ENCODE measurements at regions not wholly inside any gene's neighbourhood (a gene's known extent, or its start where the extent isn't known, plus 50 kb on each side); places are given as distances from the start of the nearest gene placed in this dataset.
"Not testable (repeated sequence)": the region's sequence is repeated elsewhere in the genome, so short reads cannot be mapped to it uniquely, and the experiment has no call there.

DNA sequence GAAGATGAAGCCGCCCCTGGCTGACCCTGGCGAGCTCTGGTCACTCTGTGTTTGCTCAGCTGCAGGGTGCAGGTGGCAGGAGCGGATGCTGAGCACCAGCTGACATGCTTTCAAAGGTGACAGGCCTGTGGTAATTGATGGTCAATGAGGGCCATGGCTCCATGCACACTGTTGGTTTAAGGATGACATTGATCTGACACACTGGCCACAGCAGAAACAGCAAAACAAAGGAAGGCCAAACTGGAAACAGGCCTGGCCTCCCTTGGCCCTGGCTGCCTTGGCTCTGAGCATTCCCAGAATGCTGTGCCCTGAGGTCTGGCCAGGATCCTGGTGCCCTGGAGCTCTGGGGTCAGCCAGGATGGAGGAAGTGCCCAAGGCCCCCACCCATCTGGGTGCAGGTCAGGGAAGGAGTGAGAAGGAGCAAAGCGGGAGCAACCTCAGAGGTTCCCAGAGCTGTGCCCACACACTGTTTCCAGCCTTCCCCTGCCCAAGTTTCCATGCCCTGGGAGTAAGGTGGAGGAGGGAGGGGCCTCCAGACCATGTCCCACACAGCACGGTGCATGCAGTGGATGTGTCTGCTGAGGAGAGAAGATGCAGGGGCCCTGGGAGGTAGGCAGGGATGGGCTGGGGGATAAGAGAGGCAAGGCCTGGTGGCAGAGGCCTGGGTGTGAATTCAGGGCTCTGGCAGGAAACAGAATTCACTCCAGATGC is 302.2 kb downstream of the RPS24 start:
- DNase-seq (ENCODE audit: extremely low read depth, low read depth, low spot score): no peak

DNA sequence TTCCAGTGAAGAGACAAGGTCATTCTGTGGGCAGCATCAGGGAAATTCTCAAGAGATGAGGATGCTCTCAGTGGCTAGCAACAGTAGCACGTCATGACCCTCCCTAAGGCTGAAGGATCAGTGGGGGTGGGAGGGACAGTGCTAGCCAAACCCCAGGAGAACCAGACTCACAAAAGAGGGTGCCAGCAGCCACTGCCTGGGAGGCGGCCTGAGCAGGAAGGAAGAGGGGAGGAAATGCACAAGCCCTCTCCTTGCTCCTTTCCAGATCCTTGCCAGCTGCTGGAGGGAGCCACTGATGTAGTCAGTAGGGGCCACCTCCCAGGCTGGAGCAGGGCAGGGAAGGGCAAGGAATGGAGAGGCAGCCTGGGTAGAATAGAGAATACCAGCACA is 302.7 kb downstream of the RPS24 start:
- DNase-seq (ENCODE audit: extremely low read depth, low read depth, low spot score): no peak

DNA sequence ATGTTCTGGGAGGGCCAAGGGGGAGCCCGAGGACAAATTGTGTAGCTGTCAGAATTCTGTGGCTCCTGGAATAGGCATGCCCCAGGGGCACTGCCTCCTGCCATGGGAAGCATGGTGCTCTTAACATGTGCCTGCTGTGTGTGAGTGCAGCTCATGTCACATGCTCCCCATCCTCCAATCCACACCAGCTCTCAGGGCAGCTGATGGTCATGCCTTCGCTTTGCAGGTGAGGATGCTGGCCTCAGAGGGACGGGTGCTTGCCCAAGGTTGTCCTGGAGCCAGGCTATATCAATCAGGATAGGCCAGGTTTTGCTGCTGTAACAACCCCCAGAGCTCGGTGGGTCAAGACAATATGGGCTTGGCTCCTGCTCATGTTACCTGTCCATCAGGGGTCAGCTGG is 303.4 kb downstream of the RPS24 start:
- DNase-seq (ENCODE audit: extremely low read depth, low read depth, low spot score): no peak

DNA sequence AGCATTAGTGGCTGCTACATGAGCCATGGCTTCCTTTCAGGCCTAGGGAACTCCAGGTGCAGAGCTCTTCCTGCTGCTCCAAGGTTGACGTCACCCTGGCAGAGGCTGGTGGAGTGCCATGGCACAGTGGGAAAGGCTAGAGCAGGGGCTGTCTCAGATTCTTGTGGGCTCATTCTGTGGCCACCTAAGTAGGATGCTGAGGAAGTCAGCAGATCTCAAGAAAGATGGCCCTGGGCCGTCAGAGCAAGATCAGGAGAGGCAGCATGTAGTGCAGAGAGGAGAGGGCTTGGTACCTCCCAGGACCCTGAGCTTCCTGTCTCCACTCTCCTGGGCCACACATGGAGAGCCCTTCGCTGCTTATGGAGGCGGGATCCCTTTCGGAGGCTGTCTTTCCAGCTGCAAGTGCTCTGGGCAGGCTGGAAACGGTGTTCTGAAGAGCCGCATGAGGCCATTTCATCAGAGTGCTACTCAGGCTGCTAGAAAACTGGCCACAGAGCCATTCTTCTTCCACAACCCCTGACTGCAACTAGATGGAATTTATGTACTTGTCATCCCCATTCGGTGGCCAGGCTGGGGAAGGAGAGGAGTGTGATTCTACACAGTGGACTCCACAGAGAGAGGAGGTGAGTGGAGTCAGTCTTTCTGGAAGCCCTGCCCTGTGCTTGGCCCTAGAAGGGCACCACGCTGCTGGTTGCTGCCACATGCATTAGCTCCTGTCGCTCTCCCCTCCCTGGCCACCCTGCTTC is 304.2 kb downstream of the RPS24 start:
- no peak for DNase-seq (ENCODE audit: extremely low read depth, low read depth, low spot score)

DNA sequence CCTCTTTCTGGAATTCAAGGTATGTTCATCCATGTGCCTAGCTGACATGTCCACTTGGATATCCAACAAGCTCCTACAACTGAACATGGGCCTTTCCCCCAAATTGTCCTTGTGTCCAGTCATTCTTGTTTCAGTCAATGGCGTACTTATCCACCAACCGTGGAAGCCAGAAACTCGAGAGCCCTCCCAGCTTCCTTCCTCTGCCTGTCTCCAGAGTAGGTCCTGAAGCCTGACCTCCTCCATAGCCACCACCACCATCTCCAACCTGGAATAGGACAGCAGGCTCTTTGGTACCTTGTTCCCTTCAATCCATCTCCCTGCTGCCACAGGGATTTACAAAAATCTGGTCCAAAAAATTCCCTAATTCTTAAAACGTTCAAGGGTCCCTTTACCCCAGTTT is 305.1 kb downstream of the RPS24 start:
- DNase-seq (ENCODE audit: extremely low read depth, low read depth, low spot score): no peak

DNA sequence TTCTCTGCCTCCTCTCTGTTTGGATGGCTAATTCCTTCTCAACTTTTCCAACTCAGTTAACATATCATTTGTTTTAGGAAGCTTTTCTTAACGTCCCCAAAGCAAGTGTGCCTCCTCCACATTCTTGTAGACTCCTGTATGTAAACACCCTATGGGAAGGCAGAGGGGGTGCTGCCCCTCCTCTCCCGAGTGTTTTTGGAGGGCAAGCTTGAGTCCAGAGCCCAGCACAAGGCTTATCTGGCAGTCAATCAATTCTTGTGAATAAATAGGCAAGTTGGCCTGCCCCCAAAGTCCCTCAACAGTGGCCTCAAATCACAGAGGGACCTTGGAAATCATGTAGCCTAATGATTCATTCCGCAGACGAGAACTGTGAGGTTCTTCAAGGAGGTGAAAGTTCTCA is 305.6 kb downstream of the RPS24 start:
- DNase-seq (ENCODE audit: extremely low read depth, low read depth, low spot score): no peak

DNA sequence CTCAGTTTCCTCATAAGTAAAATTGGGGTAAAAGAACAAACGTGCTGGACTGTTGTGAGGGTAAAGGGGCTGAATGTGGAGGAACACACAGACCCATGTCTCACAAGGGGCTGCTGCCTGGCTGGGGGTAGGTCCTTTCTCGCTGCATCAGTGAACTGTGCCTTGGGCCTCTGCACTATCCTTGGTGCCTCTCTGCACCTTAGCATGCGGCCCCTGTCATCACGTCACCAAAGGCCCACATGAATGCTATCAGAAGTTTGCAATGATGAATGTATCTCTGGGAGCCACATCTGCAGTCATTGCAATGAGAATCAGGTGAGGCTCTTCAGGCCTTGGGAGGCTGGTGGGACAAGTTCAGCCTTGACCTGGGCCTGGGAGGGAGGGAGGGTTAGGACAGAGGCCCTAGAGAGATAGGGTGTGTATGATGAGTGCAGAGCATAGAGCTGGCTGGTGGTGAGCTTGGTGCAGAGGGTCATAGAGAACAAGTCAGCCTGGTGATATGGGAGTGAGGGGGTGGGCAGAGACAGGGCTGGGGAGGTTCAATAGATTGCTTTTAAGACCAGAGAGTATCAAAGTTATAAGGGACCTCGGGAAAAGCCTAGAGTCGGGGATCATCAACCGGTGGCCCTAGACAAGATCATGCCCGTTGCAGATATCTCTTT is 308.4 kb downstream of the RPS24 start:
- no peak for DNase-seq (ENCODE audit: extremely low read depth, low read depth, low spot score)

DNA sequence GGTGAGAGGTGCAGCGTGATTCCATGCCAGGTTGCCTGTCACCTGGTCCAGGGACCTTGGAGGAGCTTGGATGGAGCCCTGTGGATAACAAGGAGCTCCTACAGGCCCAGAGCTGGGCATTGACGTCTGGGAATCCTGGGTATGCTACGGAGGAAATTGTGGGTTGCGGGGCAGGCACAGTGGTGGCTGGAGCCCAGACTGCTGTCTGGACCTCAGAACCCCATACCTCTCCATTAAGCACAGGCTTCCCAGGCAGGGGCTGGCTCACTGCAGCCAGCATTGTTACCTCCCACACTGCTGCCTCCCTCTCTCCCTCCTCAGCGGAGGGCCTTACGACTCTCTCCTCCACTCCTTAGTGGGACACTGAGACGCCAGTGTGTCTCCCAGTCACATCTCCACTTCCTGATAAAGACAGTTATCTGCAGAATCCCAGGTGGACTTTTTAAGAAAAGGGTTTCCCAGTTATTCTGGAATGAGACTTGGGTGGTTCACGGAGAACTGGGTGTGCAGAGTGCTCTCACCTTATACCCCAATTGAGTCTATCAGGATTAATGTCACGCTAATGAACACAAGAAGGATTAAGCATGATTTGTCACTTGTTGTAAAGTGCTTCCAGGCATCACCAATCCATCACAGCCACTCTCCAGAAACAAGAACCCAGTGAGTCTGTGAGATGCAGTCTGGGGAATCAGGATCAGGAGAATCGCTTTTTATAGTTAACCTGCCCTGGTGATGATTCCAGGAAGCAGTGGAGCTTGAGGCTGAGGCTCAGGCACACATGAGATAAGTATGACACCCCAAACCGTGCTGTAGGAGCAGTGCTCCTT is 309.4 kb downstream of the RPS24 start:
- no peak for DNase-seq (ENCODE audit: extremely low read depth, low read depth, low spot score)

DNA sequence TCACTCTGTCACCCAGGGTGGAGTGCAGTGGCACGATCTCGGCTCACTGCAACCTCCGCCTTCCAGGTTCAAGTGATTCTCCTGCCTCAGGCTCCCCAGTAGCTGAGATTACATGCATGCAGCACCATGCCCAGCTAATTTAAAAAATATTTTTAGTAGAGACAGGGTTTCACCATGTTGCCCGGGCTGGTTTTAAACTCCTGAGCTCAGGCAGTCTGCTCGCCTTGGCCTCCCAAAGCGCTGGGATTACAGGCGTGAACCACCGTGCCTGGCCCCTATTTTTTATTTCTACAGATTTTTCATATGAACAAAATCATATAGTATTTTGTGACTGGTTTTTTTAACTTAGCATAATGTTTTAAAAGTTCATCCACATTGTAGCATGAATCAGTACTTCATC is 310.6 kb downstream of the RPS24 start:
- DNase-seq (ENCODE audit: extremely low read depth, low read depth, low spot score): not testable (repeated sequence)

DNA sequence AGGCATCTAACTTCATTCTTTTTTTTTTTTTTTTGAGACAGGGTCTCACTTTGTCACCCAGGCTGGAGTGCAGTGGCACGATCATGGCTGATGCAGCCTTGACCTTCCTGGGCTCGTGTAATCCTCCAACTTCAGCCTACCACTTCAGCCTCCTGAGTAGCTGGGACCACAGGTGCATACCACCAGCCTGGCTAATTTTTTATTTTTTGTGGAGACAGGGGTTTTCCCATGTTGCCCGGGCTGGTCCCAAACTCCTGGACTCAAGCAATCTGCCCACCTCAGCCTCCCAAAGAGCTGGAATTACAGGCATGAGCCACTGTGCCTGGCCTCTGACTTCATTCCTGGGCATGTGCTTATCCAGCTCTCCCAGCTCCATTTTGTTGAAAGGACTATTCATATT is 311.9 kb downstream of the RPS24 start:
- DNase-seq (ENCODE audit: extremely low read depth, low read depth, low spot score): not testable (repeated sequence)

DNA sequence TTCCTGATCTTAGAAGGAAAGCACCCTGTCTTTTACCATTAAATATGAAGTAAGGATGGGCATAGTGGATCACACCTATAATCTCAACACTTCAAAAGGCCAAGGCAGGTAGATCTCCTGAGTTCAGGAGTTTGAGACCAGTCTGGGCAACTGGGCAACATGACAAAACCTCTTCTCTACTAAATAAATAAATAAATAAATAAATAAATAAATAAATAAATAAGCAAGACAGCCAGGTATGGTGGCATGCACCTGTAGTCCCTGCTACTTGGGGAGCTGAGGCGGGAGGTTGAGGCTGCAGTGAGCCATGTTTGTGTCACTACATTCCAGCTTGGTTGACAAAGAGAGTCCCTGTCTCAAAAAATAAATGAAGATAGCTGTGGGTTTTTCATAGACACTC is 313.1 kb downstream of the RPS24 start:
- DNase-seq (ENCODE audit: extremely low read depth, low read depth, low spot score): no peak

DNA sequence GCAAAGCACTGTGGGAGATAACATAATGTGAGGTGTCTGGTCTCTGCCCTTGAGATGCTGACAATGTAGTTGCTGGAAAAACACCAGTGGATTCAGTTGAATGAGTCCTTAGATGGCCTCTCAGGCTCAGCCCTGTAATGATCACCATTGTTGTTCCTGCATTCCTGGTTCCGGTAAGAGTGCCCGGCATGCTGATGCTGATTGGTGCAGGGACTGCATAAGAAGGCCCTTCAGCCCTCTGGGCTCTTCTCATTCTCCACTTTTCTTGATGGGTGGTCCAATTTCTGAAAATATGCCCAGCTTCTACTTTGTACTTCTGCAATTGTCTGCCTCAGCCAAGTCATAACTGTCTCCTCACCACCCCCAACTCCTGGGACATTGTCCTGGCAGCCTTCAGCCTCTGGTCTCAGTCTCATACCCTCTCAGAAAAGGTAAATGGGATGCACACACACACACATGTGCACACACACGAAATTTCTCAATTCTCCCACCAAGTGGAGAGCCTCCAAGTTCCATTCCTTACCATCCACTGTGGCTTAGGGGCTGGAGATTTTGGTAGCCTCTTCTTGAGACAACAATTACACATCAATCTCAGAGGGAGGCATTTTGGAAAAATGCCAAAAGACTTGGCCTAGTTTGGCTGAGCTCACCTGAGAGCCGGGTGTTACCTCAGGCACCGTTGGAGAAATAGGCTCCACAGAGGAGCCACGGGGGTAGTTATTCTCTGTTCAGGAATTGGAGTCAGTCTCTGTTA is 314.9 kb downstream of the RPS24 start:
- no peak for DNase-seq (ENCODE audit: extremely low read depth, low read depth, low spot score)

DNA sequence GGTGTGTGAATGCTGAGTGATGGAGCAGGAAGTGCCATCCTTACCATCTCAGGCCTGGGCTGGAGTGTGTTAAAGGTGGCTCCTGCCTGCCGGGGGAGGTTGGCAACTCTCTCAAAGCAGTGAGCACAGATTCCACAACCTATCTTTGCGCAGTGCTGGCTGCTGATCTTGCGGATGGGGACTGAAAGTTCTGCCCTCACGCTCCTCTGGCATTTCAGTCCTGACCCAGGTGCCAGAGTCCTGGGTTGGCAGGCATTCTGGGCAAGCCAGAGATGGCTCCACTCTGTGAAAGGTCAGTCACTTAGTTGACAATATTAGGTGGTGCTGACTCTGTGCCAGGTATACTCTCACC is 315.5 kb downstream of the RPS24 start:
- no peak for DNase-seq (ENCODE audit: extremely low read depth, low read depth, low spot score)

DNA sequence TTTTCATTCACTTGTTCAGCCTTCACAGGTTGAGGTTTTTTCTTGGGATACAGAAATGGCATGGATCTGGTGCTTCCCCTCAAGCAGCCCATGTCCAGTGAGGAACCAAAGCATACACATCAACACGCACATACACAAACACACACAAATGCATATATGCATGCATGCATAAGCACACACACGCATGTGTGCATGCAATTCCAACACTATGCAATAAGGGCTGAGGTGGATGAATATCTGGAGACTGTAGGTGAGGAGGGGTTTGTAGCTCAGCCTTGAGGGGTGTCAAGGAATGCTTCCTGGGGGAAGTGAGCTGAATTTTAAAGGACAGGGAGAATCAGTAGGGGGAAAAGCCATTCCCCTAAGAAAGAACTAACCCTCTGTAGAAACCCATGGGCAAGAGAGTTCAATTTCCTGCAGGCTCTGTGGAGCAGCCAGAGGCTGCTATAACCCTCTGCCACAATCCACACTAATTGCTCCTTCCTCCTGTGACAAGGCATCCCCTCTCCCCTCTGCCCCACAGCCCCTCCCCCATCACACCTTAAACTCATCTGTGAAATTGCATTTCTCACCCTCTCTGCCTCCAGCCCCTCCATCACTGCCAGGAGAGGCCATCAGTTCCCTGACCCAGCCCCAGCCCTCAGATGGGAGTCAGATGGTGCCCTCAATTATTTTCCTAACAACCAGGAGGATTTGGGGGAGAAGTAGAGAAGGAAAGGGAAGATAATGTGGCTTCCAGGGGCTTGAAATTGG is 316.4 kb downstream of the RPS24 start:
- DNase-seq (ENCODE audit: extremely low read depth, low read depth, low spot score): no peak

DNA sequence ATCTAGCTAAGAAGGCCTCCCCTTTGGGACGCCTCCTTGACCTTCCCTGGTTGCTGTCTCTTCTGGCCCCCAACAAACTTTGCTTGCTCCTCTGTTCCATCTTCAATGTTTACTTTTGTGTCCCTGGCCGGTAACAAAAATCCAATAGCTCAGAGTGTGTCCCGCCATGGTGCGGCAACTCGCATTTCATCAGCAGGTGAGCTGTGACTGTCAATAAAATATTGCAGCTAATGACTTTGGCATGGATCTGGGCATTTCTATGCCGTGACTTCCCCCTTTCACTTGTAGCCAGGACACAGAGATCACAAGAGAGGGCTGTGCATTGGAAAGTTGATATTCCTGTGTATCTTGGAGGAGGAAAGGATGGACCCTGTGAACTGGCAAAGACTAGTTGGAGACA is 317.6 kb downstream of the RPS24 start:
- no peak for DNase-seq (ENCODE audit: extremely low read depth, low read depth, low spot score)

DNA sequence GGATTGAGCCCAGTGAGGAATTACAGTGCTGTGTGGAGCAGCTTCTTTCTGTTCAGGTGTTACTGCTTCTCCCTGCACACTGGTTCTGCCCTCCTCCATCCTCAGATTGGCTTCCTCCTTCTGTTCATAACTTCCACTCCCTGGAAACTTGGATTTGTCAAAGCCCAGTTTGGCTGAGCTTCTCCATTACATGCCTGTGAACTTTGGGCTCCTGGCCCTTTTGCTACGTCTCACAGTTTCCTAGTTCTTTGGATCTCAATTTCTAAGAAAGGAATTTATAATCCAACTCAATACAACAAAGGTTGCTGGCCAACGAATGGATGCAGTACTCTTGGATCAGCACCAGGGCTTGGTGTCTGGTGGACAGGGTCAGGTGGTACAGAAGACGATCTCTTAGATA is 318.1 kb downstream of the RPS24 start:
- no peak for DNase-seq (ENCODE audit: extremely low read depth, low read depth, low spot score)

DNA sequence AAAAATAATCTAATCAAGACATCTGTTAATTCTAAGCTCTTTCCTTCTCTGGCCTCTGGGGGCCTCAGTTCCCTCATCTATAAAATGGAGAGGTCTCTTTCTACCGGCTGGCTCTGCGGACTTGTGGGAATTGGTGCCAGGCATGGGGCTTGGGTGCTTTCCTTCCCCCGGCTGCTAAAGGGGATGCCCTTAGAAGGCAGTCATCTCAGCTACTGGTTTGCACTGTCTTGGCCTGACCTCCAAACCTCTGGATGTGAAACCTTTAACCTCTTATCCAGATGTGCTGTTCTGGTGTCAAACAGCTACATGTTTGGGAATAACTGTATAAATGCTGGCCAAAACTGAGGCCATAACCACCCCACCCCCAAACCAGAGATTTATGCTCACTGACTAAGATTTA is 320.0 kb downstream of the RPS24 start:
- DNase-seq (ENCODE audit: extremely low read depth, low read depth, low spot score): no peak

DNA sequence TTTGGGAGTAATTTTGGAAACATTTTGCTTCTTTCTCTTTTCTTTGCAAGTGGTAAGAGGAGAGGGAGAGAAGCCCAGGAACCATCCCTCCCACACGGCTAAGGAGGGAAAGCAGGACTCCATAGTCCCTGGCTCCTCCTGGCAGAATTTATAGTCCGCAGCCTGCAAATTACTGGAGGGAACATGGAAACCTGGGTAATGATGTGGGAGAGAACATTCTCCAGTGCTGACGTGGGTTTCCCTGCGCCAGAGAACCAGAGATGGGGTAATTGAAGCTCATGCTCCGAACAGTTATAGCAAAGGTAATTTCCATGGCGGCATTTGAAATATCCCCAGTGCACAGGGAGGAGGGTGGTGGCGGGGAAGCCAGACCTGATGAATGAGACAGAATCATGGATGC is 320.4 kb downstream of the RPS24 start:
- no peak for DNase-seq (ENCODE audit: extremely low read depth, low read depth, low spot score)

DNA sequence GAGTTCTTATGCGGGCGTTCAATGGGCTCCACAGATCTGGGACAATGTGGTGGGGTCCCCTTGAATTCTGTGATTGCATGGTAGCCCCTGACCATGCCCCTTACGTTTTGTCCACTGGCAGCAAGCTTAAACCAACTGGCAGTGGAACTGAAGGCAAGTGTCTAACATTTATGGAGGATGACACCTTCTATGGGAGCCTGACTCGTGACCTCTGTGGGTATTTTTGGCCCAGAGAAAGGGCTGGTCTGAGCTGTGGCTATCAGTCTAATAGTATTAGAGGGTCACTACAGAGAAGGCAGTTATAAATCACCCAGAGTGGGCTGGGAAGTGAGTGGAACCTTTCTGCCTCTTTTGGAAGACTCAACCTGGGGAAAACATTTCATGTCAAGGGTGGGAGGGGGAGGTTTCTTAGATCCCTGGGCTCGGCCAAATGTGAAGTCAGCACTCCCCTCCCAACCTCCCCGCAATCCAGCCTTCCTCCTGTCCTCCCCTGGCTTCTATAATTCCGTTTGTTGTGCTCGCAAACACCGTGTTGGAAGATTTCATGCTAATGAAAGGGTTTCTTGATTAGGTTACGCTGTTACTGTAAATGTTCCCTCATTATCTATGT is 322.7 kb downstream of the RPS24 start:
- DNase-seq (ENCODE audit: extremely low read depth, low read depth, low spot score): no peak
